AG04449 (cell line): ENCODE measurements at regions not wholly inside any gene's neighbourhood (a gene's known extent, or its start where the extent isn't known, plus 50 kb on each side); places are given as distances from the start of the nearest gene placed in this dataset.

Source experiments
- CTCF ChIA-PET: fragments of 350-600 bp; formaldehyde crosslinking; extraction: SDS; loops from one replicate; lab custom pipeline; 2021; ENCODE audit warnings: antibody characterized with exemption; lab: Yijun Ruan, JAX
- POLR2A ChIA-PET: fragments of 400-600, 350-600 bp; formaldehyde crosslinking; extraction: SDS; loops from one replicate; lab custom pipeline; 2020; ENCODE audit warnings: antibody characterized with exemption, inconsistent platforms; lab: Yijun Ruan, JAX
- DNase-seq: peaks from one replicate; pipeline ENCODE4 v3.0.0-alpha.2; 2010; ENCODE audit warnings: low read depth, low spot score
- H3K4me3 ChIP-seq: 2 replicates; pipeline ENCODE4 v1.5.1; 2011; ENCODE audit warnings: low read depth, mild to moderate bottlenecking, control low read depth, low read length
- TF ChIP-seq, protein P1 (sequence below): IDR thresholded peaks from one replicate; pipeline ENCODE4 v1.5.1; 2011; ENCODE audit warnings: mild to moderate bottlenecking, moderate library complexity, low read length, control low read depth, inconsistent platforms; ENCODE audit not compliant: insufficient read depth; ENCODE audit errors: missing control alignments

DNA sequence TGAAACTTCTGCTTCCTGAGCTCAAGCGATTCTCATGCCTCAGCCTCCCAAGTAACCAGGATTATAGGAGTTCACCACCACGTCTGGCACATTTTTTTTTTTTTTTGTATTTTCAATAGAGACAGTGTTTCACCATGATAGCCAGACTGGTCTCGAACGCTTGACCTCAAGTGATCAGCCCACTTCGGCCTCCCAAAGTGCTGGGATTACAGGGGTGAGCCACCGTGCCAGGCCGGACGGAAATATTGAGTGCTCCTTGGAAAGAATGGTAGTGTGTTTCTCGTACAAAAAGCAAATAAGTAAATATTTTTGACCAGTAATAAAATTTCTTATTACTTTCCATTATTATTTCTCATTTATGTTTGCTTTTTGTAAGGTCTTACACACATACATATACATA lies 1307.9 kb upstream of the CDH6 start:
- H3K4me3 ChIP-seq: no peak overlapping the region
- CTCF ChIA-PET: no interaction called here
- no peak for DNase-seq
- POLR2A ChIA-PET: no interaction called here
- TF ChIP-seq, protein P1, sequence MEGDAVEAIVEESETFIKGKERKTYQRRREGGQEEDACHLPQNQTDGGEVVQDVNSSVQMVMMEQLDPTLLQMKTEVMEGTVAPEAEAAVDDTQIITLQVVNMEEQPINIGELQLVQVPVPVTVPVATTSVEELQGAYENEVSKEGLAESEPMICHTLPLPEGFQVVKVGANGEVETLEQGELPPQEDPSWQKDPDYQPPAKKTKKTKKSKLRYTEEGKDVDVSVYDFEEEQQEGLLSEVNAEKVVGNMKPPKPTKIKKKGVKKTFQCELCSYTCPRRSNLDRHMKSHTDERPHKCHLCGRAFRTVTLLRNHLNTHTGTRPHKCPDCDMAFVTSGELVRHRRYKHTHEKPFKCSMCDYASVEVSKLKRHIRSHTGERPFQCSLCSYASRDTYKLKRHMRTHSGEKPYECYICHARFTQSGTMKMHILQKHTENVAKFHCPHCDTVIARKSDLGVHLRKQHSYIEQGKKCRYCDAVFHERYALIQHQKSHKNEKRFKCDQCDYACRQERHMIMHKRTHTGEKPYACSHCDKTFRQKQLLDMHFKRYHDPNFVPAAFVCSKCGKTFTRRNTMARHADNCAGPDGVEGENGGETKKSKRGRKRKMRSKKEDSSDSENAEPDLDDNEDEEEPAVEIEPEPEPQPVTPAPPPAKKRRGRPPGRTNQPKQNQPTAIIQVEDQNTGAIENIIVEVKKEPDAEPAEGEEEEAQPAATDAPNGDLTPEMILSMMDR: no peak

DNA sequence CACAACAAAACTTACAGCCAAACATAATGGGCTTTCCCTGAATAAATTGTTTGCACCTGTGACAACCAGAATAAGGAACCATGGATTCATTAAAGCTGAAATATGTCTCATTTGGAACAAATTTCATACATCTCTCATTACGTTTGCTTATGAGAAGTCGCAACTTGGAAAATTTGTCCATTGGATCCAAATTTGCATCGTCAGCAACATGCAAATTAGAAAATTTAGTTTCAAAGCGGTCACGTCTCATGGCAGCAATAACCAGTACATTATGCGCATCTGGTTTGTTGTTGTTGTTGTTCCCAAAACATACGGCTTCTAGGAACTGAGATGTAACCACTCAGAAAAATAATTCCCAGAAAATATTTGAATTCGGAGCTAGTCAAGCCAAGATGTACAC lies 1311.5 kb upstream of the CDH6 start:
- TF ChIP-seq, protein P1: no peak
- ChIA-PET POLR2A (no interaction called here), CTCF (no interaction called here)
- no peak for DNase-seq
- H3K4me3 ChIP-seq: no peak overlapping the region

DNA sequence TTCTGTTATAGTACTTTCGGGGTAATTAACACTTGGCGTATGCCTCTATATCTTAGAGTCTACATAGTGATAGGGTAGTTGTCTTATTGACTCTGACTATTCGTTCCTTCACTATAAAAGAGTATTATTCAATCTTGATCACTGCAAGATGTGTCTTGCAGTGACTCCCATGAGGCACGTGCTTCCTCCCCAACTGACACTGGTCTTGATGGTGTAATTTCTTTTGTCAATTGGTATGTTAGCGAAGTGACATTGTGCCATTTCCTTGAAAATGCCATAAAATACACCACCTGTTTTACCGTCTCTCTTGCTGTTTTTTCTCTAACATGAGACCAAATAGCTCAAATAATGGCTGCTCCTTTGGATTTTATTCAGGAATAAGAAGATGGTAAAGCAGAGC lies 1314.1 kb upstream of the CDH6 start:
- no peak overlapping the region for H3K4me3 ChIP-seq
- DNase-seq: no peak
- TF ChIP-seq, protein P1: no peak
- POLR2A ChIA-PET: no interaction called here
- CTCF ChIA-PET: no interaction called here

DNA sequence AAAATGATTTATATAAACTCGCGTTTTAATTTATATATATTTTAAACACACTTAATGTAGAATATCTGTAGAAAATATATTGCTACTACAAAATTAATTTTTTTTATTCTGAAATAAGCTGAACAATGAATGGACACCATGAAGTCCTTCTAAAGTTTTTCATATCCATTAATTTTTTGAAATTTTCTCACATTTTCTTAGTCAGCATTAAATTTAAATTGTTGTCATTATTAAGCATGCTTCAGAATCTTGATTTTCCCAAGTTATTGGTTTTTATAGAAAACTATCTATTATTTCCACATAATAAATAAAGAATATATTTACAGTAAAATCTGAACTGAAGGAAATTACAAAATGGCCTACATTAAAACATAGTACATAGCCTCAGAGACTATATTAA lies 1314.9 kb upstream of the CDH6 start:
- ChIA-PET POLR2A (no interaction called here), CTCF (no interaction called here)
- TF ChIP-seq, protein P1: no peak

DNA sequence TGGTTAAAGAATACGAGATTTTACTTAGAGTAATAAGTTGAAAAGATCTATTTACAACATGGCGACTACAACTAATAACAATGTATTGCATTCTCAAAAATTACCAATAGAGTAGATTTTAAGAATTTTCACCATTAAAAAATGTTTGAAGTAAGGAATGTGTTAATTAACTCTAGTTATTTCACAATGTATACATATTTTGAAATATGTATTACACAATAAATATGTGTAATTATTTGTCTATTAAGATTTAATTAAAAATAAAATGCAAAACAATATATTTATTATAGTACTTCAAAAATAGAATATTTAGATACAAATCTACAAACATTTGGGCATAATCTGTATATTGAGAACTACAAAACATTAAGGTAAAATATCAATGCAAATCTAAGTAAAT lies 1326.3 kb upstream of the CDH6 start:
- TF ChIP-seq, protein P1: no peak
- ChIA-PET CTCF (no interaction called here), POLR2A (no interaction called here)
- no peak overlapping the region for H3K4me3 ChIP-seq
- DNase-seq: no peak

More for the DNA sequence above, 1314.9 kb upstream of the CDH6 start:
- no peak overlapping the region for H3K4me3 ChIP-seq
- DNase-seq: no peak

DNA sequence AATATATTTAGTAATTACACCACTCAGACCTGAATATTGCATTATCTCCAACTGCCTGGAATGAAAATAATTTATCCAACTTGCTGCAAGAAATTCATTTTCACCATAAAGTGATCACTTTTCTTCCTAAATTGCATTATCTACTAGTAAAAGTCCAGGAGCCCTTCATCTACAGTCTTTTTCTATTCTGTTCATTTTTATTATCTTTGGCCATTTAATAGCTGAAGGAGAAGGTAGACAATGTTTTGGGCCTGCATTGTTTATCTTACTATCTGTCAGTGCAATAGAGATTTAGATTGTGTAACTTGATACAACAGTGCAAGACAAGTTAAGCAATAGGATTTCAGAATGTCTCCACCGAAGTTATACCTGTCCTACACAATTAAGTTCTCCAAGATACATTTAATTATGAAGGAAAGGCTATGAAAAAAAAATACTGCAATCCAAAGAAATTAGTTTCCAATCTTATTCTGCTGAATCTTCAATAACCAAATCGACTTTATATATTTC lies 1339.7 kb upstream of the CDH6 start:
- ChIA-PET POLR2A (no interaction called here), CTCF (no interaction called here)
- no peak for DNase-seq
- TF ChIP-seq, protein P1: no peak
- no peak overlapping the region for H3K4me3 ChIP-seq

DNA sequence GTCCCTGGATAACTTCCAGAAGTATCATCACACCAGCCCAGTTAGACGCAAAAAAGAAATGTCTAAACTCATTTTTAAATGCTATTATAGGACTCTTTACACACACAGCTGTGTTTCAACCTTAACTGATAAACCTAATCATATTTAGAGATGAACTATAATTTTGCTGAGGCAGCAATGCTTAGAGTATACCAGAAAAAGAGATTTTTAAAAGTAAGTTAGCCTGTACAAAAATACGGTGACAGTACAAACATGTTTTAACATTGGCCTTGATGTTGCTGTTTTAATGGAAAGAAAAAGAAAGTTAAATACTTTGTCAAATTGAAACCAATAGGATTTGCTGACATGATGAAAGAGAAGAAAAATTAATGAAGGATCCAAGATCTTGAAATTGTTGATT lies 1341.2 kb upstream of the CDH6 start:
- CTCF ChIA-PET: no interaction called here

More for the DNA sequence above, 1341.2 kb upstream of the CDH6 start:
- POLR2A ChIA-PET: no interaction called here
- DNase-seq: no peak
- H3K4me3 ChIP-seq: no peak overlapping the region
- TF ChIP-seq, protein P1: no peak
